Caco-2 (cell line): ENCODE measurements at regions not wholly inside any gene's neighbourhood (a gene's known extent, or its start where the extent isn't known, plus 50 kb on each side); places are given as distances from the start of the nearest gene placed in this dataset.

Source experiments
- BruUV-seq: library from RNA; stranded (reverse); fragments of 400-500 nt; replicated peaks from 2 replicates; lab custom pipeline; 2021; lab: Mats Ljungman, UMichigan
- CTCF ChIA-PET: fragments of 300-600 bp; sonication (Branson Sonifier 250); formaldehyde crosslinking; loops from one replicate; lab custom pipeline; 2022; ENCODE audit warnings: antibody characterized with exemption; lab: Charles Lee
- POLR2A ChIA-PET: fragments of 300-600 bp; sonication (Branson Sonifier 250); formaldehyde crosslinking; loops from one replicate; lab custom pipeline; 2022; ENCODE audit warnings: antibody characterized with exemption; lab: Charles Lee
- DNase-seq, 2 experiments: peaks; one replicate each; pipeline versions ENCODE4 v3.0.0 to v3.0.0-alpha.2; 2020 to 2022
- H3K27me3 ChIP-seq: replicated peaks from 2 replicates; pipeline ENCODE4 v1.6.0; 2011; ENCODE audit warnings: low read length; ENCODE audit not compliant: control insufficient read depth, insufficient read depth
- H3K36me3 ChIP-seq: 2 replicates; pipeline ENCODE4 v1.5.1; 2011; ENCODE audit warnings: low read length; ENCODE audit not compliant: control insufficient read depth, insufficient read depth
- H3K4me1 ChIP-seq: fragments of 250-450 bp; sonication (Bioruptor Pico); 2 replicates; pipeline ENCODE4 v1.5.1; 2020; ENCODE audit warnings: mild to moderate bottlenecking
- H3K4me3 ChIP-seq: 2 replicates; pipeline ENCODE4 v1.5.1; 2011; ENCODE audit warnings: low read depth, mild to moderate bottlenecking, control low read depth, low read length
- H3K9me3 ChIP-seq: fragments of 250-450 bp; sonication (Bioruptor Pico); 2 replicates; pipeline ENCODE4 v1.5.1; 2020; ENCODE audit warnings: mild to moderate bottlenecking, moderate library complexity
- H3K27ac Mint-ChIP-seq: one replicate; pipeline ENCODE4 v1.8.0; 2022; ENCODE audit warnings: mixed read lengths; ENCODE audit not compliant: unreplicated experiment
- H3K27me3 Mint-ChIP-seq: one replicate; pipeline ENCODE4 v1.8.0; 2022; ENCODE audit warnings: mixed read lengths; ENCODE audit not compliant: insufficient read depth, unreplicated experiment
- H3K36me3 Mint-ChIP-seq: one replicate; pipeline ENCODE4 v1.8.0; 2022; ENCODE audit warnings: mild to moderate bottlenecking, mixed read lengths; ENCODE audit not compliant: insufficient read depth, unreplicated experiment
- H3K4me1 Mint-ChIP-seq: one replicate; pipeline ENCODE4 v1.8.0; 2022; ENCODE audit warnings: low read depth, mixed read lengths; ENCODE audit not compliant: unreplicated experiment
- H3K4me3 Mint-ChIP-seq: one replicate; pipeline ENCODE4 v1.8.0; 2022; ENCODE audit warnings: mild to moderate bottlenecking, moderate library complexity, mixed read lengths; ENCODE audit not compliant: unreplicated experiment
- H3K9me3 Mint-ChIP-seq: one replicate; pipeline ENCODE4 v1.8.0; 2022; ENCODE audit warnings: mixed read lengths; ENCODE audit not compliant: unreplicated experiment
- CTCF ChIP-seq, 2 experiments: fragments of 200-600 bp in 1 of 2; IDR thresholded peaks; 1 replicate in 1 of 2; 2 replicates in 1 of 2; pipeline versions ENCODE4 v1.5.1 to v1.8.0; 2011 to 2022; ENCODE audit warnings: antibody characterized with exemption in 1 of 2, control low read depth in 1 of 2, inconsistent platforms in 1 of 2, low read depth in 1 of 2, low read length in 1 of 2, mild to moderate bottlenecking in 1 of 2, moderate library complexity in 1 of 2; ENCODE audit not compliant: insufficient read depth in 1 of 2, severe bottlenecking in 1 of 2, unreplicated experiment in 1 of 2
- intact Hi-C: fragments of 100-400 bp; cut with micrococcal nuclease; formaldehyde crosslinking; loops from one replicate; pipeline ENCODE4 v1.10.0; 2022; ENCODE audit not compliant: unreplicated experiment

- Mint-ChIP-seq H3K36me3 (peaks cover 63% of the 10 kb centered on the region), H3K4me3 (peak overlapping the region; percentile 88), H3K9me3 (no peaks in the 10 kb centered on the region), H3K27ac (peak overlapping the region; percentile 95), H3K27me3 (no peaks in the 10 kb centered on the region), H3K4me1 (peaks cover 36% of the 10 kb centered on the region)
- CTCF ChIA-PET: interaction anchor here (1.1 to 3.9 kb wide), 3 partner anchors 9 to 20 kb away, joined by 3 to 31 read pairs (median 7); no protein-coding TSS in a partner anchor
- POLR2A ChIA-PET: interaction anchor here (0.5 to 2.5 kb wide), 6 partner anchors 20 to 508 kb away, joined by 3 to 18 read pairs (median 5); partner anchors contain the start of gene TNRC6C
- no TSS peak for BruUV-seq
- no peaks in the 10 kb centered on the region for H3K9me3 ChIP-seq
- H3K27me3 ChIP-seq: no peaks in the 10 kb centered on the region
- TF ChIP-seq CTCF (IDR thresholded peaks at IDR 0.05; ENCODE audit: insufficient read depth in 1 of 2, low read depth in 1 of 2, low read length in 1 of 2, severe bottlenecking in 1 of 2, unreplicated experiment in 1 of 2): no peak
- H3K36me3 ChIP-seq: no peaks in the 10 kb centered on the region; the same call in 1 of the 2 replicates
- peak overlapping the region; percentile 77 for H3K4me3 ChIP-seq
- peaks cover 45% of the 10 kb centered on the region for H3K4me1 ChIP-seq
- peak; percentile 76 for DNase-seq
- intact Hi-C loops: loop anchor here (5.0 kb wide), 1 partner anchor 1082 kb away; no protein-coding TSS in a partner anchor
Observed at GRCh38 chr17:77449908-77450741, 309.4 kb downstream of the SEC14L1 start.

- BruUV-seq: TSS peak; percentile 20
- DNase-seq: no peak
- ChIA-PET CTCF (interaction anchor here (1.8 to 3.9 kb wide), 2 partner anchors 10 to 21 kb away, joined by 7 to 31 read pairs; no protein-coding TSS in a partner anchor), POLR2A (interaction anchor here (0.5 to 2.5 kb wide), 6 partner anchors 21 to 508 kb away, joined by 3 to 18 read pairs (median 5); partner anchors contain the start of gene TNRC6C)
- Mint-ChIP-seq H3K4me3 (peak overlapping the region; percentile 88), H3K27me3 (no peaks in the 10 kb centered on the region), H3K36me3 (peaks cover 69% of the 10 kb centered on the region), H3K9me3 (no peaks in the 10 kb centered on the region), H3K4me1 (peaks cover 43% of the 10 kb centered on the region), H3K27ac (peak overlapping the region; percentile 95)
- no peaks in the 10 kb centered on the region for H3K9me3 ChIP-seq
- no peak for TF ChIP-seq CTCF (IDR thresholded peaks at IDR 0.05; ENCODE audit: insufficient read depth in 1 of 2, low read depth in 1 of 2, low read length in 1 of 2, severe bottlenecking in 1 of 2, unreplicated experiment in 1 of 2)
- H3K4me1 ChIP-seq: peaks cover 39% of the 10 kb centered on the region
- intact Hi-C loops: no loop called here
- H3K4me3 ChIP-seq: peak overlapping the region; percentile 77
- no peaks in the 10 kb centered on the region for H3K36me3 ChIP-seq
- no peaks in the 10 kb centered on the region for H3K27me3 ChIP-seq
Observed at GRCh38 chr17:77450742-77451244, 310.0 kb downstream of the SEC14L1 start.

- H3K4me1 ChIP-seq: peaks cover 39% of the 10 kb centered on the region
- no peaks in the 10 kb centered on the region for H3K36me3 ChIP-seq
- peak overlapping the region; percentile 77 for H3K4me3 ChIP-seq
Observed at GRCh38 chr17:77451245-77451893, 310.6 kb downstream of the SEC14L1 start.

More at GRCh38 chr17:77451245-77451893, 310.6 kb downstream of the SEC14L1 start:
- peaks cover 69% of the 10 kb centered on the region for H3K36me3 Mint-ChIP-seq
- ChIA-PET CTCF (interaction anchor here (0.8 to 3.9 kb wide), 6 partner anchors 11 to 120 kb away, joined by 3 to 31 read pairs (median 6); no protein-coding TSS in a partner anchor), POLR2A (interaction anchor here (0.6 to 2.5 kb wide), 10 partner anchors 9 to 507 kb away, joined by 3 to 18 read pairs (median 4); partner anchors contain the start of gene TNRC6C)
- peak; percentile 91 for DNase-seq
- peak overlapping the region; percentile 95 for H3K27ac Mint-ChIP-seq
- no peaks in the 10 kb centered on the region for H3K27me3 ChIP-seq
- no peak for TF ChIP-seq CTCF (IDR thresholded peaks at IDR 0.05; ENCODE audit: insufficient read depth in 1 of 2, low read depth in 1 of 2, low read length in 1 of 2, severe bottlenecking in 1 of 2, unreplicated experiment in 1 of 2)
- H3K4me1 Mint-ChIP-seq: peaks cover 43% of the 10 kb centered on the region
- no peaks in the 10 kb centered on the region for H3K9me3 Mint-ChIP-seq
- intact Hi-C loops: no loop called here
- H3K4me3 Mint-ChIP-seq: peak overlapping the region; percentile 88
- H3K9me3 ChIP-seq: no peaks in the 10 kb centered on the region
- no peaks in the 10 kb centered on the region for H3K27me3 Mint-ChIP-seq
- BruUV-seq: no TSS peak
